ENCODE measurements at regions not wholly inside any gene's neighbourhood (a gene's known extent, or its start where the extent isn't known, plus 50 kb on each side); places are given as distances from the start of the nearest gene placed in this dataset.
"Not testable (repeated sequence)": the region's sequence is repeated elsewhere in the genome, so short reads cannot be mapped to it uniquely, and the experiment has no call there.

- Histone ChIP-seq H3K79me2 (no peaks in the 10 kb centered on the region), H3K9ac (no peak overlapping the region), H3K36me3 (ENCODE audit: control insufficient read depth, insufficient read depth, low read length) (no peaks in the 10 kb centered on the region), H2AFZ (no peak overlapping the region), H3K9me3 (ENCODE audit: control insufficient read depth, low read length) (no peaks in the 10 kb centered on the region), H3K4me1 (no peaks in the 10 kb centered on the region), H3K27ac (no peak overlapping the region), H3K27me3 (ENCODE audit: control insufficient read depth, insufficient read depth, low read length) (no peaks in the 10 kb centered on the region), H3K4me2 (ENCODE audit: low read length) (no peak overlapping the region), H3K4me3 (ENCODE audit: low read depth, low read length) (no peak overlapping the region)
- TF ChIP-seq, protein P1, sequence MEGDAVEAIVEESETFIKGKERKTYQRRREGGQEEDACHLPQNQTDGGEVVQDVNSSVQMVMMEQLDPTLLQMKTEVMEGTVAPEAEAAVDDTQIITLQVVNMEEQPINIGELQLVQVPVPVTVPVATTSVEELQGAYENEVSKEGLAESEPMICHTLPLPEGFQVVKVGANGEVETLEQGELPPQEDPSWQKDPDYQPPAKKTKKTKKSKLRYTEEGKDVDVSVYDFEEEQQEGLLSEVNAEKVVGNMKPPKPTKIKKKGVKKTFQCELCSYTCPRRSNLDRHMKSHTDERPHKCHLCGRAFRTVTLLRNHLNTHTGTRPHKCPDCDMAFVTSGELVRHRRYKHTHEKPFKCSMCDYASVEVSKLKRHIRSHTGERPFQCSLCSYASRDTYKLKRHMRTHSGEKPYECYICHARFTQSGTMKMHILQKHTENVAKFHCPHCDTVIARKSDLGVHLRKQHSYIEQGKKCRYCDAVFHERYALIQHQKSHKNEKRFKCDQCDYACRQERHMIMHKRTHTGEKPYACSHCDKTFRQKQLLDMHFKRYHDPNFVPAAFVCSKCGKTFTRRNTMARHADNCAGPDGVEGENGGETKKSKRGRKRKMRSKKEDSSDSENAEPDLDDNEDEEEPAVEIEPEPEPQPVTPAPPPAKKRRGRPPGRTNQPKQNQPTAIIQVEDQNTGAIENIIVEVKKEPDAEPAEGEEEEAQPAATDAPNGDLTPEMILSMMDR (IDR thresholded peaks at IDR 0.05): no peak
Measured at GRCh38 chr4:170464614-170465197, 374.9 kb upstream of the AADAT start.

GRCh38 chr4:170446782-170447181 lies 357.0 kb upstream of the AADAT start:
- H3K27me3 ChIP-seq (ENCODE audit: control insufficient read depth, insufficient read depth, low read length): no peaks in the 10 kb centered on the region
- H3K9me3 ChIP-seq (ENCODE audit: control insufficient read depth, low read length): no peaks in the 10 kb centered on the region
- H2AFZ ChIP-seq: no peak overlapping the region
- no peaks in the 10 kb centered on the region for H3K4me1 ChIP-seq
- H3K79me2 ChIP-seq: no peaks in the 10 kb centered on the region
- H3K4me2 ChIP-seq (ENCODE audit: low read length): no peak overlapping the region
- no peak overlapping the region for H3K27ac ChIP-seq
- H3K4me3 ChIP-seq (ENCODE audit: low read depth, low read length): no peak overlapping the region
- H3K9ac ChIP-seq: no peak overlapping the region
- TF ChIP-seq, protein P1 (IDR thresholded peaks at IDR 0.05): no peak
- H3K36me3 ChIP-seq (ENCODE audit: control insufficient read depth, insufficient read depth, low read length): no peaks in the 10 kb centered on the region

GRCh38 chr4:170441146-170441545 lies 351.4 kb upstream of the AADAT start:
- H3K4me1 ChIP-seq; H3K9me3 ChIP-seq (ENCODE audit: control insufficient read depth, low read length); H3K36me3 ChIP-seq (ENCODE audit: control insufficient read depth, insufficient read depth, low read length); H3K9ac ChIP-seq; H3K27ac ChIP-seq; H2AFZ ChIP-seq; H3K27me3 ChIP-seq (ENCODE audit: control insufficient read depth, insufficient read depth, low read length); H3K4me3 ChIP-seq (ENCODE audit: low read depth, low read length); H3K79me2 ChIP-seq; H3K4me2 ChIP-seq (ENCODE audit: low read length): not testable (repeated sequence)

- no peak overlapping the region for H3K4me3 ChIP-seq (ENCODE audit: low read depth, low read length)
Measured at GRCh38 chr4:170428929-170429328, 339.2 kb upstream of the AADAT start.

GRCh38 chr4:170425521-170426143 lies 335.9 kb upstream of the AADAT start:
- H3K9ac ChIP-seq: no peak overlapping the region
- no peak overlapping the region for H3K4me2 ChIP-seq (ENCODE audit: low read length)
- H3K36me3 ChIP-seq (ENCODE audit: control insufficient read depth, insufficient read depth, low read length): no peaks in the 10 kb centered on the region
- H3K27ac ChIP-seq: no peak overlapping the region
- H3K4me1 ChIP-seq: no peaks in the 10 kb centered on the region
- TF ChIP-seq, protein P1 (IDR thresholded peaks at IDR 0.05): no peak
- H3K4me3 ChIP-seq (ENCODE audit: low read depth, low read length): no peak overlapping the region
- no peaks in the 10 kb centered on the region for H3K27me3 ChIP-seq (ENCODE audit: control insufficient read depth, insufficient read depth, low read length)
- H2AFZ ChIP-seq: no peak overlapping the region
- no peaks in the 10 kb centered on the region for H3K79me2 ChIP-seq
- H3K9me3 ChIP-seq (ENCODE audit: control insufficient read depth, low read length): no peaks in the 10 kb centered on the region

More at GRCh38 chr4:170428929-170429328, 339.2 kb upstream of the AADAT start:
- no peaks in the 10 kb centered on the region for H3K79me2 ChIP-seq
- H3K9ac ChIP-seq: no peak overlapping the region
- no peak overlapping the region for H3K4me2 ChIP-seq (ENCODE audit: low read length)
- H3K36me3 ChIP-seq (ENCODE audit: control insufficient read depth, insufficient read depth, low read length): no peaks in the 10 kb centered on the region
- no peak overlapping the region for H3K27ac ChIP-seq
- no peak overlapping the region for H2AFZ ChIP-seq
- no peaks in the 10 kb centered on the region for H3K9me3 ChIP-seq (ENCODE audit: control insufficient read depth, low read length)
- H3K27me3 ChIP-seq (ENCODE audit: control insufficient read depth, insufficient read depth, low read length): no peaks in the 10 kb centered on the region
- TF ChIP-seq, protein P1 (IDR thresholded peaks at IDR 0.05): no peak
- no peaks in the 10 kb centered on the region for H3K4me1 ChIP-seq

Data from parathyroid adenoma (tissue), 2 donors.